GM18517 (cell line): ENCODE measurements at regions not wholly inside any gene's neighbourhood (a gene's known extent, or its start where the extent isn't known, plus 50 kb on each side); places are given as distances from the start of the nearest gene placed in this dataset.
"Not testable (repeated sequence)": the region's sequence is repeated elsewhere in the genome, so short reads cannot be mapped to it uniquely, and the experiment has no call there.

Experiments used
- ATAC-seq: cut with Tn5 transposase; IDR thresholded peaks from one replicate; pipeline ENCODE4 v1.9.1; 2021; ENCODE audit warnings: mild to moderate bottlenecking, moderate library complexity; ENCODE audit not compliant: unreplicated experiment

DNA sequence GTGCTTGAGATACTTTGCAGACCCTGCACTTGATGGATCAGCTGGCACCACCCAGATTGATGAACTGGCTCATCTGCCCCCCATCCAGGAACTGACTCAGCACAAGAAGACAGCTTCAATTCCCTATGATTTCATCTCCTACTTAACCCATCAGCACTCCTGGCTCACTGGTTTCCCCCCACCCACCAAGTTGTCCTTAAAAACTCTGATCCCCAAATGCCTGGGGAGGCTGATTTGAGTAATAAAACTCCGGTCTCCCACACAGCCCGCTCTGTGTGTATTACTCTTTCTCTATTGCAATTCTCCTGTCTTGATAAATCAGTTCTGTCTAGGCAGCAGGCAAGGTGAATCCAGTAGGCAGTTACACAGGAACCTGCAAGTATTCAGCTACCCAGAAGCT is 102.1 kb upstream of the TMTC4 start:
- not testable (repeated sequence) for ATAC-seq

DNA sequence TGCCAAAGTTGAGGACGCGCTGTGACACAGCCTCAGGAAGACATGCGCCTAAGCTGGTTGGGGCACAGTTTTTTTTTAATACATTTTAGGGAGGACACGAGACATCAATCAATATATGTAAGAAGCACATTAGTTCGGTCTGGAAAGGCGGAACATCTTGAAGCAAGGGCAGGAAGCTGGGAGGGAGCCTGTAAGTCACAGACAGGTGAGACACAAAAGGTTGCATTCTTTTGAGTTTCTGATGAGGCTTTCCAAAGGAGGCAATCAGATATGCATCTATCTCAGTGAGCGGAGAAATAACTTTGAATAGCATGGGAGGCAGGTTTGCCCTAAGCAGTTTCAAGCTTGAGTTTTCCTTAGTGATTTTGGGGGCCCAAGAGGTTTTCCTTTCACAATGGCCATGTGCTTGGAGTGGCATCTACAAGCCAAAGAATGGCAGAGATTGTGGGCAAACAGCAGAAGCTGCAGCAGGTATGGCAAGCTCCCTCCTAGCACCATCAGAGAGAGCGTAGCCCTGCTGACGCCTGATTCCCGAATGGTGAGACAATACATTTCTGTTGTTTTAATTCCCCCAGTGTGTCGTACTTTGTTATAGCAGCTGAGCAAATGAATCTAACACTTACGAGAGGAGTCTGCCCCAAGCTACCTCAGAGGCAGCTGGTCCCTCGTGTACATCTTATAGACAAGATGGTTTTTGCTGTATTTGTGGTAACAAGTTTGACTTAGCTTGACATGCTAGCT is 99.5 kb upstream of the TMTC4 start:
- no peak for ATAC-seq

DNA sequence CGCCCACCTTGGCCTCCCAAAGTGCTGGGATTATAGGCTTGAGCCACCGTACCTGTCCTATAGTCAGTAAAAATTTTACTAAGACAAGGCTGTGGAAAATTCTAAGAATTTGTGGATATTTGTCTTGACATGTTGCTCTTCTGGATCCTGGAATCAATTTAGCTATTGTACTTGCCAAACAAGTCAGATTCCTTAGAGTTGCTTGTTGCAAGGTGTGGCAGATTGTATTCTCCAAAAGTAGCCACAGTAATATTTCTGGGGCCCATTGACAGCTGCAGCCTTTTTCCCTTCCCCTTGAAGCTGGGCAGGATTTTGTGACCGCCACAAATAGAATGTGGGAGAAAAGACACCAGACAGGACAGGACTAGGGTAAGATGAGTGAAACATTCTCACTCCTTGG is 98.8 kb upstream of the TMTC4 start:
- no peak for ATAC-seq

DNA sequence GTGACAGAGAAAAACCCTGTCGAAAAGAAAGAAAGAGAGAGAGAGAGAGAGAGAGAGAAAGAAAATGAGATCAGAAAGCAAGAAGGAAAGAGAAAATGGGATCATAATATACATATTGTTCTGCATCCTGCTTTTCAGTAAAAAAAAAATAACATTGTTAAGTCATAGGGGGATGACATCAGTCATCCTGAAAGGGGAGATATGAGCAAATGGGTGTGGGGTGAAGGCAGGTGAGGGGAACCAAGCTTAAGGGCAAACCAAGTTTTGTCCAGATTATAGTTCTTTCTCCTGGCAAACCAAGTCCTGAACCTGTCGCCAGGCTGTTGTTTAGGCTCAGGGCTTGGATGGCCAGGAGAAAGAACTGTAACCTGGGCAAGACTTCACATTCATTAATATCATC is 92.6 kb upstream of the TMTC4 start:
- ATAC-seq, result no peak

DNA sequence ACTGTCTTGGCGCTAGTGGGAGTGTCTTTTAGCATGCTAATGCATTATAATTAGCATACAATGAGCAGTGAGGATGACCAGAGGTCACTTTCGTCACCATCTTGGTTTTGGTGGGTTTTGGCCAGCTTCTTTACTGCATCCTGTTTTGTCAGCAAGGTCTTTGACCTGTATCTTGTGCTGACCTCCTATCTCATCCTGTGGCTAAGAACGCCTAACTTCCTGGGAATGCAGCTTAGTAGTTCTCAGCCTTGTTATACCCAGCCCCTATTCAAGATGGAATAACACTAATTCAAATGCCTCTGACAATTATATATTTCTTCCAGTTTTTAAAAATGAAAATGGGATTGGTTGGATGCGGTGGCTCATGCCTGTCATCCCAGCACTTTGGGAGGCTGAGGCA is 92.0 kb upstream of the TMTC4 start:
- ATAC-seq, result not testable (repeated sequence)

DNA sequence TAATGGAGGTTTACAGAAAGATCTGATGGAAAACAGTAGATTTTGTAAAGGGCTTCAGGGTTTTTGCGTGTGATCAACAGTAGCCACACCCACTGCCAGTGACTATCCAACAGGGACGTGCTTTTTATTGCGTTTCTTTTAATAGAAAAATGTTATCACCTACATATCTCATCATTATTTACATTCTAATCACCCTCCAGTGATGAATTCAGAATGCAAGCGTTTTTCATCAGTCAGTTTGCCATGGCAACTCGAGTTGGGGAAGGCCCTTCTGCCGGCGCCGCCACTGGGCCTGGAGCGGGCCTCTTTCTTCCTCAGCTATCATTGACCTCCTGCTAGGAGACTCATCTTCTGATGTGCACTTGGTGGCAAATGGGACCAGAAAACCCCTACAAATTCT is 90.3 kb upstream of the TMTC4 start:
- no peak for ATAC-seq

DNA sequence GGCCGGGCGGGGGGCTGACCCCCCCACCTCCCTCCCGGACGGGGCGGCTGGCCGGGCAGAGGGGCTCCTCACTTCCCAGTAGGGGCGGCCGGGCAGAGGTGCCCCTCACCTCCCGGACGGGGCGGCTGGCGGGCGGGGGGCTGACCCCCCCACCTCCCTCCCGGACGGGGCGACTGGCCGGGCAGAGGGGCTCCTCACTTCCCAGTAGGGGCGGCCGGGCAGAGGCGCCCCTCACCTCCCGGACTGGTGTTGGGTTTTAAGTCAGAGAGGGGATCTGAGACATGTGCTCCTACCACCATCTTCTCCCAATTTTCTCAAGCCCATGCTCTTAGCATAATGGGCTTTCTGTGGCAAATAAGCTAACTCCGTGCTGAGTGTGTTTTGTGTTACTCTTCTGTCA is 87.5 kb upstream of the TMTC4 start:
- ATAC-seq, result not testable (repeated sequence)

DNA sequence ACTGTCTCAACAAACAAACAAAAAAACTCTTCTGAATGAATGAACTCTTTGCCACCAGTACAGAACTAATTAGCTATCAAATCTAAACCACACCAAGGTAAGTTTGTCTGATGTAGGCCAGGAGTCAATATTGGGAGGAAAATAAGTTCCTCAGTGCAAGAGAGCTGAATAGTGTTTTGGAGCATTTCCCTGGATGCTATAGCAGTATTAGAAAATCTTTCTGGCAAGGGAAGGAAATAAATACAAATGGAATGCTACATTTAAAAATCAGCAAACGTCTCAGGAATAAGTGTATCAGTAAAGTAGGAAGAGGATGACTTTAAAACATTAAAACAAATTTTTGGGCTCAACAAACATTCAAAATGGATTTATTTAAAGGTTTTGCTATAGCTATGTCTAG is 81.3 kb upstream of the TMTC4 start:
- ATAC-seq, result no peak

DNA sequence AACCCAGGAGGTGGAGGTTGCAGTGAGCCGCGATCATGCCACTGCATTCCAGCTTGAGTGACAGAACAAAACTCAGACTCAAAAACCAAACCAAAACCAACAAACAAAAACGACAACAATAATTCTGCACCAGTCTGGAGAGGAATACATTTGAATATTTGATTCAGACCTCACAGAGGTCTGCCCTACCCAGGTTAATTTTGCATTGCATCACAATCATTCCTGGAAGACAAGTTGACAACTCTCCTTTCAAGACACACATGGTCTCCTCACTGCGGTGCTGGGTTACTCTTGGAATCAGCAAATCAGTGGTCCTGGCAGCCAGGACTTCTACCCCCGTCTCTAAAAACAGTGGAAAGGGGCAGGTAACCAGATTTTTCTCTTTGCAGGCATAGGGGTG is 79.9 kb upstream of the TMTC4 start:
- ATAC-seq, result no peak

DNA sequence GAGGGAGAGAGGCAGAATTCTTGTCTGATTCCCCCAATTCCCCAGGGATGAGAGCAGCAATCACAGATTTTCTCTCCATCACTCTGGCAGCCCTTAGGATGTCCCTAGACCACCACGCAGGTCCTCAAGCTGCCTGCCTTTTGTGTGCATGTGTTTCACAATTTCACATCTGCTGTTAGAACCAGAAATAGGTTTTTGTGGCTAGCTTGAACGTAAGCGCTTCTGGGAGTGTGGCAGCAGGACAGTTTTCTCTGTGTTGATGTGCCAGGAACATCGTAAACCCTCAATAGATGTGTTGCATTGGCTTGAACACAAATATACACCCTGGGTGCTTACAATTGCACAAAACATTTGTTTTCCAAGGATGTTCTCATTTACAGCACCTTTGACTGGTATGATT is 78.8 kb upstream of the TMTC4 start:
- no peak for ATAC-seq

DNA sequence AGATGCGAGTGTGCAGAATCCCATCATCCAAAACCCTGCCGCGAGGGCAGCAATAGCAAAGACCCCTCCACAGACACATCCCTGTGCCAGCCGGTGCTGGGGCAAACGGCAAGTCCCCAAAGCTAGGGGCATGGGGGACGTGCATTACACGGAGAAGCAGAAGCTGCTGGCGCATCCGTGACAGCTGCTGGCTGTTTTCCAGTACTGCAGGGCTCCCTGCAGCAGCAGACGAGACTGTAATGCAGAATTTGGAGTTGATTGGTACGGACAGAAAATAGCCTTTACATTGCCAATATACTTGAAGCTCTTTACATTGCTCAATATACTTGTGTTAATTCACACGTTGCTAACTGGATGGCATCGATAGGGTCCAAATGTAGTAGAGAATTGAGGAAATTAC is 77.2 kb upstream of the TMTC4 start:
- ATAC-seq, result no peak

DNA sequence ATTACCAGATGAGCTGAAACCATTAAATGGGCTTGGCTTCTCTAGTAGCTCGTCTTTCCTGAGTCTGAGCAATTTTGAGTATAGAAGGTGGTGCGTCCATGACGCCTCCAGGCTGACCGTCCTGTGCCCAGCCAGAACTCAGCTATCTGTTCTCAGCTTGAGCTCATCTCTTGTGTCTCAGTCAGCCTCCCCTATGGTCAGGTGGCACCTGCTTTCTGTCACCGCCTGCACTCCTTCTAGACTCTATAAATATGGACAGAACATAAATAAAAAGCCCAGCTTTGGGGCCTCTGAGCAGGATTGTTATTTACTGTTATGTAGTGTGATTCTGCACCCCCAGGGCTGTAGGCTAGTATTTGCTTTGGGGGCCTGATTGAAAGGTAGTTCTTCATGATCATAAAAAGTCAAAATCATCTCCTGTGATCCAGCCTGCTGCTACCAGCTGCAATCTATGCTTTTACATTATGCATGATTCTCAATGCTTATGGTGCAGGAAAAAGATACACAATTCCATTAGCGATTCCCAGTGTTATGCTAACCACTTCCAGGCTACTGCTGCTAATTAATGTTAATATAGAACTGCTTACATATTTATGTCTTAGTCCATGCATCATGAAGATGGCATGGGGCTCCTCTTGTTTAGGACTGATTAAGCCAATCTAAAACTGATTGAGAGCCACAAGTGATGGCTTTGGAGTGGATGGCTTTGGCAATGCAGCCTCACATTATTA is 72.5 kb upstream of the TMTC4 start:
- ATAC-seq, result no peak

DNA sequence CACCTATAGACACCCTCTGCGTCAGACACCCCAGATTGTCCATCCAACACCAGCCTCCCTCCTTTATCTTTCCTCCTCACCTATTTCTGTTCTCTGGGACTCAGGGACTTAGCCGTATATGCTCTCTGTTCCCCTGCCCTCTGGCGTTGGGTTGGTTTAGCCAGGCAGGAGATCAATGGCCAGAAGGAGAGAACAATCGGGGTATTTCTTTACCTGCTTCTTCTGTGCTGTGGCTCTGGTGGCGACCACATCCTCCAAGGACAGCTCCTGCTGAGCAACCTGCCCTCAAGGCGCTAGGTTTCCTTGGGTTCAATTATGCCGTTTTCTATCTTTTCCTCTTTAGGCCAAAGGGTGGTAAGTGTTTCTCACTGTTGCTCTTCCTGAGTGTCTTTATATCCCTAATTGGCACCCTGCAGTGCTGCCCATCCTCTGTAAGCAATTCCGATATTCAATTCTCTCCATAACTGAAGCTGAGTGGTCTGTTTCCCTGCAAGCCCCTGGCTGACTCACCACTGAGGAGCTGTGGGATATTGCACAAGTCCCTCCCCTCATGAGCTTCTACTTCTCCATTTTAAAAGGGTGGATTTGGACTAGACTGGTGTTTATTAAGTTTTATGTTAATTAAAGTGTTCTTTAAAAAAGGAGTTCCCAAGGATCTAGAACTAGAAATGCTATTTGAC is 63.7 kb upstream of the TMTC4 start:
- no peak for ATAC-seq

DNA sequence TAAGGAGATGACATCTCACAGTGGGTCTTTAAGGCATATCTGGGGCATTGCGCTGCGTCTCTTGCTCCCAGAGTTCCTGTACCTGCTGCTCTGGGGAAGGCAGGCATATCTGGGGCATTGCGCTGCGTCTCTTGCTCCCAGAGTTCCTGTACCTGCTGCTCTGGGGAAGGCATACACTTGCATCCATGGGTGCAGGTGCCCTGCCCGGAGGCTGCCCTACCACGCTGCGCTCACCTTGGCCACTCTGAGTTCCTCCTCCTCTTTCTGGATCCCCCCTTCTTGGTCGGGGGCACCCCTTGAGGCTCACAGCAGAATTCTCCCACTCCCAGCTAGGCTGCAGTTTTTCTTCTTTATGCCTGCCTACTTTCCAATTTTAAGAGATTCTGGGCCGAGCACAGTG is 60.9 kb upstream of the TMTC4 start:
- ATAC-seq, result no peak

DNA sequence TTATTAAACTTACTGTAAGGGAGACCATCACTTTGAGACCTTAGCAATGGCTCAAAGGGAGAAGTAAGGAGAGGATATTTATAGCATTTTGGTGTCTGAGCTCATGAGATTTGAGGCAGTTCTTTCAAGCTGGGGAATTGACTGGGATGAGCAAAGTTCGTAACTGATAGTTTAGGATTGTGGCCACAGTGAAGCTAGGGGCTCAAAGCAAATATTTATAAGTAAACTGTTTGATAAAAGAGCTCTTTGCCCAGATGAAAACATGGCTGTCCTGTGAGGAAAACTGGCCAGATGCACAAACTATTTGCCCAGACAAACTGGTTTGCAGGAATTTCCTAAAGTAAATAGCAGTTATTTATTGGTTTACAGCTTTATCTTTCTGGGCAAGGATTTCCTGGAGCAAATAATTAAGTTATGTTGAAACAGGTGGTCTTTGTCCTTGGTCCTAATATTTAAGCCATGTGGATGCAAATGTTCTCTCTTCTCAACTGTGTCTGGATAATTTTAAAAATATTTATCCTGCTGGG is 59.7 kb upstream of the TMTC4 start:
- no peak for ATAC-seq

DNA sequence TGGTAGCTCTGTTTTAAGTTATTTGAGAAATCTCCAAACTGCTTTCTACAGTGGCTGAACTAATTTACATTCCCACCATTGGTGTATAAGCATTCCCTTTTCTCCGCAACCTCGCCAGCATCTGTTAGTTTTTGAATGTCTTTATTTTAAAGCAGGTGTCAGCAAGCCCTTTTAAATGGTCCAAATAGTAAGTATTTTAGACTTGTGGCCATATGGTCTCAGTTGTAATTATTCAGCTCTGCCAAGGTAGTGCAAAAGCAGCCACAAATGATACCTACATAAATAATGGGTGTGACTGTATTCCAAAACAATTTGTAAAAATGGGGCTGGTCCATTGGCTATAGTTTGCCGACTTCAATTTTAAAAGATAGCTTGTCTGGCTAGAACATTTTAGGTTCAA is 58.7 kb upstream of the TMTC4 start:
- ATAC-seq, result no peak

DNA sequence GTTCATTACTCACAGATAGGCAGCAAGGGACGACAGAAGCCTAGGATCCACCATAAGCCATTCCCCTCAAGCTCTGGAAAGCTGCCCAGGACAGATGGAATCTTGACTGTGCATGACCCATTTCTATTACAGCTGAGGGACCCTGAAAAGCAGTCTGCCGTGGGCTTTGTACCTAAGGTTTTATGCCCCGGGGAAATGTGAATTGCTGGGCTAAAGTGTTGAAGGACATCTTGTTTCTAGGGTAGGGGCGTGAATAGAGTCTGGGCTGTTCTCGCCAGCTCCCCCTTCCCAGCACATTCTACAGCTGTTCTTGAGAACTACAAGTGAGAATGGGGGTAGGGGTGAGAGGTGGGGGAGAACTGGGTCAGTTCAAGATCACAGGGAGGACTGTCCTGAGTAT is 53.6 kb upstream of the TMTC4 start:
- no peak for ATAC-seq

DNA sequence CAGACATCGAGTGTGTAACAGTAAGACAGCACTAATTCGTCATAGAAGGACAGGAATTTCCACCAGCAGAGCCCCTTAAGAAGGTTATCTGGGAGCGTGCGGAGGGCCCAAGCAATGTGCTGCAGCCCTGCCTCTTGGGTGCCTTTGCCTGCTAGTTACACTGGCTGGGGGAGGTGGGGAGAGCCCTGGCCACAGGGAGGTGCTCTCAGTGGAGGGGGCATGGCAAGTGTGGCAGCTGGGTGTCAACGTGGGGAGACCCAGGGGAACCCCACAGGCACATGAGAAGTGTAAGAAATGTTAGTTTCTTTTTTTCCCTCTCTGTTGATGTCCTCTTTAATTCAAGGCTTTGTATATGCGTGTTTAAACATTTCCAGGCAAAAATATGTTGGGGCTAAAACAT is 50.9 kb upstream of the TMTC4 start:
- ATAC-seq, result no peak

DNA sequence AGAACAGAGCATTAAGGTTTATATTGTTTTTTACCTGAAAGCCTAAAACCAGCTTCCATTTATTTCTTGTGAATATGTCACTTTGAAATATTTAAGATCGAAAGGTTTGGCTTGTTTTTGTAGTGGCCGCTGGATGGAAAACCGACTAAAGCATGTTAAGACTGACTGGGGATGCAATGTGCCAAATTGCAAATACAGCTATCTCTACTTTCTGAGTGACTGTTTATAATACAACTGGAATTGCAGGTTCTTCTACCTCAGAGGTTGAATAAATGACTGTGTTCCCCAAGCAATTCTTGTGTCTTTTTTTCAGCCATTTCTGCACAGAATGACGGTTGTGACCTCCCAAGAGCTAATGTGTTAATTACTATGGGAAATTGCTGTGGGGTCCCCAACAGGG is 50.0 kb upstream of the TMTC4 start:
- no peak for ATAC-seq
